GM18861 (cell line): ENCODE measurements at regions not wholly inside any gene's neighbourhood (a gene's known extent, or its start where the extent isn't known, plus 50 kb on each side); places are given as distances from the start of the nearest gene placed in this dataset.

Source experiments
- ATAC-seq: cut with Tn5 transposase; IDR thresholded peaks from one replicate; pipeline ENCODE4 v1.9.1; 2021; ENCODE audit not compliant: unreplicated experiment

GRCh38 chr2:58313926-58314325, 72.8 kb upstream of the FANCL start:
- ATAC-seq, result no peak

GRCh38 chr2:58308435-58308834, 67.3 kb upstream of the FANCL start:
- ATAC-seq, result no peak

DNA sequence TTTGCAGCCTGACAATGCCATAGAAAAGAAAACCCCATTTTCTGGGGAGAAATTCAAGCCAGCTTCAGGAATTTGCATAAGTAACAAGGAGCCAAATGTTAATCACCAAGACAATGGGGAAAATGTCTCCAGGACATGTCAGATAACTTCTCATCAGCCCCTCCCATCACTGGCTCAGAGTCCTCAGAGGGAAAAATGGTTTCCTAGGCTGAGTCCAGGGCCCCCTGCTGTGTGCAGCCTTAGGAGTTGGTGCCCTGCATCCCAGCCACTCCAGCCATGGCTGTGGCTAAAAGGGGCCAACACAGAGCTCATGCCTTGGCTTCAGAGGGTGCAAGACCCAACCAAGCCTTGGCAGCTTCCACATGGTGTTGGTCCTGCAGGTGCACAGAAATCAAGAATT, 63.7 kb upstream of the FANCL start:
- no peak for ATAC-seq

DNA sequence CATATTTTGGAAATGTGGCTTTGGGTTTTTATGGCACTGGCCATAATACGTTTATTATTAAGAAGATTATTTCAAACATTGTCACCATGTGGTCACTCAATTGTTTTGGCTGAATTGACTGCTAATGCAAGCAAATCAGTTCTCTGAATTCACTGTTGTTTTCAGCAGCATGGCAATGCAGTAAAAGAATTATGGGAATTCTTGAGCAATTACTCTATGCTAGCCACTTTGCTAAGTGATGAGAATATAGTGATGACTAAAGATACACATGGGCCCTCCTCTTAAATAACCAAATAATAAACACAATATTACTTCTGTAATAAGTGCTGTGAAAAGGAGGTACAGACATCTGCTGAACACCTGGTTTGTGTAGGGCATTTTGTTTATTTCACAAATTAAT, 58.0 kb upstream of the FANCL start:
- ATAC-seq, result no peak

- no peak for ATAC-seq
These were observed 51.9 kb upstream of the FANCL start for GRCh38 chr2:58293056-58293455.

- ATAC-seq, result no peak
These were observed 50.8 kb upstream of the FANCL start for GRCh38 chr2:58291726-58292438.
